Natural killer cell (primary cell): ENCODE measurements at regions not wholly inside any gene's neighbourhood (a gene's known extent, or its start where the extent isn't known, plus 50 kb on each side); places are given as distances from the start of the nearest gene placed in this dataset.

ENCODE experiments used
- ATAC-seq, 3 donors: fragments of 150-1000 bp in 2 of 3; fragments of 200-7000 bp in 1 of 3; cut with Tn5 transposase; 1 replicate in 1 of 3; 2 replicates in 2 of 3; pipeline ENCODE4 v1.10.0; 2021; ENCODE audit warnings: mild to moderate bottlenecking in 2 of 3, moderate library complexity in 2 of 3
- DNase-seq, 2 donors: peaks; one replicate each; pipeline versions ENCODE4 v3.0.0 to v3.0.0-alpha.2; 2013 to 2021; ENCODE audit warnings: mixed read lengths in 1 of 2
- H3K27ac ChIP-seq: one replicate; pipeline ENCODE4 v1.5.1; 2013; ENCODE audit warnings: mild to moderate bottlenecking, low read length
- H3K27me3 ChIP-seq: one replicate; pipeline ENCODE4 v1.6.1; 2013; ENCODE audit warnings: low read length; ENCODE audit not compliant: control insufficient read depth, insufficient read depth
- H3K36me3 ChIP-seq: one replicate; pipeline ENCODE4 v1.6.1; 2013; ENCODE audit warnings: low read length; ENCODE audit not compliant: control insufficient read depth, insufficient read depth
- H3K4me1 ChIP-seq: one replicate; pipeline ENCODE4 v1.6.1; 2013; ENCODE audit warnings: low read length; ENCODE audit not compliant: control insufficient read depth, insufficient read depth
- H3K4me3 ChIP-seq: one replicate; pipeline ENCODE4 v1.5.1; 2013; ENCODE audit warnings: low read length
- H3K9me3 ChIP-seq: one replicate; pipeline ENCODE4 v1.6.1; 2013; ENCODE audit warnings: low read length; ENCODE audit not compliant: control insufficient read depth, insufficient read depth
- H3K27ac Mint-ChIP-seq, 2 donors: one replicate each; pipeline ENCODE4 v1.8.0; 2022; ENCODE audit warnings: mild to moderate bottlenecking in 2 of 2, mixed read lengths in 2 of 2, moderate library complexity in 1 of 2
- H3K27me3 Mint-ChIP-seq, 2 donors: one replicate each; pipeline ENCODE4 v1.8.0; 2022; ENCODE audit warnings: low read depth in 2 of 2, mixed read lengths in 2 of 2
- H3K36me3 Mint-ChIP-seq: one replicate; pipeline ENCODE4 v1.8.0; 2022; ENCODE audit warnings: mixed read lengths
- H3K4me1 Mint-ChIP-seq, 2 donors: one replicate each; pipeline ENCODE4 v1.8.0; 2022; ENCODE audit warnings: mixed read lengths in 2 of 2
- H3K4me3 Mint-ChIP-seq: one replicate; pipeline ENCODE4 v1.8.0; 2022; ENCODE audit warnings: mild to moderate bottlenecking, moderate library complexity, mixed read lengths
- H3K9me3 Mint-ChIP-seq, 2 donors: one replicate each; pipeline ENCODE4 v1.8.0; 2022; ENCODE audit warnings: mixed read lengths in 2 of 2
- WGBS: methylation state at CpG from one replicate; pipeline ENCODE4 v1.1.7; 2013; ENCODE audit warnings: missing lambda C conversion rate; ENCODE audit not compliant: insufficient coverage; 5-methylcytosine and 5-hydroxymethylcytosine counted together
- intact Hi-C: fragments of 100-400 bp; cut with micrococcal nuclease; formaldehyde crosslinking; loops from one replicate; pipeline ENCODE4 v1.14.2; 2022
- TF ChIP-seq, protein P1 (sequence below): fragments of 200-600 bp; IDR thresholded peaks from one replicate; pipeline ENCODE4 v1.8.0; 2022; ENCODE audit warnings: antibody characterized with exemption

DNA sequence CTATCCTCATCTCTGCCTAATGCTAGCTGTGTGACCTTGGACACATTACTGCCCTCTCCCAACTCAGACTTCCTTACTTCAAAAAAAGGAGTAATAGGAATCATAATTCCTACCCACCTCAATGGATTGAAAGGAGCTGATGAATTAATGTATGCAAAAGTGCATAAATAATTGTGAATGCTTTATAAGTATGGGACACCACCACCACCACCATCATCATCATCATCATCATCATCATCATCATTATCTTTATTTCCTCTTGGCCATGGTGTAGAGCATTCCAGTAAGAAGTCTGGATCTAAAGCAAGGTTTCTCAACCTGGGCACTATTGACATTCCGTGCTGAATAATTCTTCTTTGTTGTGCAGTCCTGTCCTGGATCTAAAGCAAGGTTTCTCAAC, 282.5 kb downstream of the MEX3B start:
- Mint-ChIP-seq H3K27me3 (peaks cover 0 to 12% of the 10 kb centered on the region in 2 donors), H3K4me3 (no peak overlapping the region), H3K9me3 (no peaks in the 10 kb centered on the region), H3K4me1 (no peaks in the 10 kb centered on the region), H3K36me3 (no peaks in the 10 kb centered on the region), H3K27ac (no peak overlapping the region)
- H3K27me3 ChIP-seq, result no peaks in the 10 kb centered on the region
- no peaks in the 10 kb centered on the region for H3K9me3 ChIP-seq
- H3K4me1 ChIP-seq, result no peaks in the 10 kb centered on the region
- TF ChIP-seq, protein P1, sequence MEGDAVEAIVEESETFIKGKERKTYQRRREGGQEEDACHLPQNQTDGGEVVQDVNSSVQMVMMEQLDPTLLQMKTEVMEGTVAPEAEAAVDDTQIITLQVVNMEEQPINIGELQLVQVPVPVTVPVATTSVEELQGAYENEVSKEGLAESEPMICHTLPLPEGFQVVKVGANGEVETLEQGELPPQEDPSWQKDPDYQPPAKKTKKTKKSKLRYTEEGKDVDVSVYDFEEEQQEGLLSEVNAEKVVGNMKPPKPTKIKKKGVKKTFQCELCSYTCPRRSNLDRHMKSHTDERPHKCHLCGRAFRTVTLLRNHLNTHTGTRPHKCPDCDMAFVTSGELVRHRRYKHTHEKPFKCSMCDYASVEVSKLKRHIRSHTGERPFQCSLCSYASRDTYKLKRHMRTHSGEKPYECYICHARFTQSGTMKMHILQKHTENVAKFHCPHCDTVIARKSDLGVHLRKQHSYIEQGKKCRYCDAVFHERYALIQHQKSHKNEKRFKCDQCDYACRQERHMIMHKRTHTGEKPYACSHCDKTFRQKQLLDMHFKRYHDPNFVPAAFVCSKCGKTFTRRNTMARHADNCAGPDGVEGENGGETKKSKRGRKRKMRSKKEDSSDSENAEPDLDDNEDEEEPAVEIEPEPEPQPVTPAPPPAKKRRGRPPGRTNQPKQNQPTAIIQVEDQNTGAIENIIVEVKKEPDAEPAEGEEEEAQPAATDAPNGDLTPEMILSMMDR, result no peak
- no peak overlapping the region for H3K4me3 ChIP-seq
- intact Hi-C loops, result no loop called here
- 89% methylated on average over 1 of the region's 1 CpG for WGBS
- H3K27ac ChIP-seq, result no peak overlapping the region
- DNase-seq (no peak), ATAC-seq (no peak)
- no peaks in the 10 kb centered on the region for H3K36me3 ChIP-seq

DNA sequence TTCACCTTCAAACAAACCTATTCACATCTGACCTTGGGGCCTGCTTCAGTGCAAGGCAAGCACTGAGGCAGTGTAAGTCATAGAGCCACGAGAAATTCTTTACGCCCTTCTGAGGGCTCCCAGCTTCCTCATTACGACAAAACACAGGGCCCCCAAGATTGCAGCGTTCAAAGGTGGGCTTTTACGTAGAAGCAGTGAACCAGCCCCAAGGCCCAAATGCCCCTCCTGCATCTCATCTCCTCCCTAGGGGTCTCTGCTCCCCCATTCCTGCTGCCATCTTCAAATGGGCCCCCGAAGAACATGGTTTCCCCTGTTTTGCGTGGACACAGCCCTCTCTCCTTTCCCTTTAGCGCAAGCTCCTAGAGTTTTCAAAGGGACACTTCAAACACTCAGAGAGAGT, 285.1 kb downstream of the MEX3B start:
- intact Hi-C loops, result no loop called here
- Mint-ChIP-seq H3K27ac (no peak overlapping the region), H3K4me1 (no peaks in the 10 kb centered on the region), H3K36me3 (no peaks in the 10 kb centered on the region), H3K27me3 (peaks cover 0 to 12% of the 10 kb centered on the region in 2 donors), H3K4me3 (no peak overlapping the region), H3K9me3 (no peaks in the 10 kb centered on the region)
- no peaks in the 10 kb centered on the region for H3K36me3 ChIP-seq
- no peaks in the 10 kb centered on the region for H3K27me3 ChIP-seq
- no peak overlapping the region for H3K27ac ChIP-seq
- ATAC-seq, result no peak
- no peak for DNase-seq
- no peaks in the 10 kb centered on the region for H3K4me1 ChIP-seq
- H3K4me3 ChIP-seq, result no peak overlapping the region
- 92% methylated on average over 8 of the region's 8 CpGs for WGBS
- TF ChIP-seq, protein P1, result no peak
- H3K9me3 ChIP-seq, result no peaks in the 10 kb centered on the region

DNA sequence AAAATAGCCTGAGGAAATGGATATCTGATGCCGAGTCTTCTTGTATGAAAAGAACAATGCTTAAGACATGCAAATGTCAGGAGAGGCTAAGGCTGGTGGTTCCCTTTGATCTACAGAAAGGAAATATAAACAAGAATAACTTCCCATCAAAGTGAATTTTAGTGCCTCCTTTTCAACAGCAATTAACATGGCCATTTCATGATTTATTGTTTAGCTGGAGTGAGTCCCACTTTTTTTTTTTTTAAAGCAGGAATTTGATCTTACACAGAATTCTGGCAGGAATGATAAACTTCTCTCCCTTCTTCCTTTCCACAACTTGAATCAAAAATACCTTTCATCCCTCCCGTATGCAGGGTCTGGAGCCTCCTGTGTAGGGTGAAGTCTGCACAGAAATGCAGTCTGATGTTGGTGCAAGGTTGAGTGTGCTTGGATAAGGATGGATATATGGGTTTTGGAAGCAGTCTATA, 287.0 kb downstream of the MEX3B start:
- no peak overlapping the region for H3K4me3 Mint-ChIP-seq
- TF ChIP-seq, protein P1, result no peak
- no peak for ATAC-seq
- H3K36me3 ChIP-seq, result no peaks in the 10 kb centered on the region
- no peaks in the 10 kb centered on the region for H3K36me3 Mint-ChIP-seq
- no peak overlapping the region for H3K27ac Mint-ChIP-seq
- no peak overlapping the region for H3K27ac ChIP-seq
- no peaks in the 10 kb centered on the region for H3K4me1 Mint-ChIP-seq
- DNase-seq, result no peak
- H3K4me1 ChIP-seq, result no peaks in the 10 kb centered on the region
- H3K27me3 Mint-ChIP-seq, result peaks cover 0 to 12% of the 10 kb centered on the region in 2 donors
- H3K27me3 ChIP-seq, result no peaks in the 10 kb centered on the region
- H3K9me3 Mint-ChIP-seq, result no peaks in the 10 kb centered on the region
- intact Hi-C loops, result no loop called here
- 75% methylated on average over 2 of the region's 2 CpGs for WGBS
- no peaks in the 10 kb centered on the region for H3K9me3 ChIP-seq
- H3K4me3 ChIP-seq, result no peak overlapping the region

DNA sequence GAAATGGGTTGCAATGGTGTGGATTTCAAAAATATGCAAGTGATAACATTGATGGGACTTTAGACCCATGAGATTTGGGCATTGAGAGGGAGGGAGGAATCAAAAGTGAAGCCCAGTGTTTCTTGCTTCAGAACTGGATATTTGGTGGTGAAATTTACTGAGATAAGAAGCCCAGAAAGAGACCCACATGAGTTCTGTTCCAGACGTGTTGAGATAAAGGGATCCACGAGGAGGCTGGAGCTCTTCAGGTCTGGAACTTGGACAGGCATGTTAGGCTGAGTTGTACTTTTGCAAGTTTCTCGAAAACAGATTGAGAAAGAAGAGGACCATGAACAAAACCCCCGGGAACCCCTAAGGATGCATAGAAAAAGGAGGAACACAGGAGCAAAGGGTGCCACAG, 290.2 kb downstream of the MEX3B start:
- no peak overlapping the region for H3K4me3 ChIP-seq
- intact Hi-C loops, result no loop called here
- no peaks in the 10 kb centered on the region for H3K27me3 ChIP-seq
- H3K27ac ChIP-seq, result no peak overlapping the region
- Mint-ChIP-seq H3K4me1 (no peaks in the 10 kb centered on the region), H3K27me3 (peaks cover 0 to 11% of the 10 kb centered on the region in 2 donors), H3K9me3 (no peaks in the 10 kb centered on the region), H3K4me3 (no peak overlapping the region), H3K36me3 (no peaks in the 10 kb centered on the region), H3K27ac (no peak overlapping the region)
- H3K9me3 ChIP-seq, result no peaks in the 10 kb centered on the region
- no peaks in the 10 kb centered on the region for H3K36me3 ChIP-seq
- no peak for DNase-seq
- H3K4me1 ChIP-seq, result no peaks in the 10 kb centered on the region
- 92% methylated on average over 4 of the region's 4 CpGs for WGBS
- no peak for ATAC-seq
- TF ChIP-seq, protein P1, result no peak
